Breast epithelium (tissue), 3 donors: ENCODE measurements at regions not wholly inside any gene's neighbourhood (a gene's known extent, or its start where the extent isn't known, plus 50 kb on each side); places are given as distances from the start of the nearest gene placed in this dataset.

Experiments
- POLR2A ChIP-seq: fragments of 450-650 bp; IDR thresholded peaks from one replicate; pipeline ENCODE4 v1.6.1; 2016; ENCODE audit warnings: antibody characterized with exemption, mild to moderate bottlenecking, moderate library complexity
- POLR2AphosphoS5 ChIP-seq, 3 donors: sonication (generic); formaldehyde crosslinking; IDR thresholded peaks; one replicate each; pipeline ENCODE4 v1.6.1; 2017; ENCODE audit warnings: antibody characterized with exemption in 3 of 3
- TF ChIP-seq, protein P1 (sequence below), 3 donors: fragments of 450-650 bp; IDR thresholded peaks; one replicate each; pipeline ENCODE4 v1.5.1; 2016 to 2017; ENCODE audit warnings: antibody characterized with exemption in 3 of 3, mild to moderate bottlenecking in 3 of 3, moderate library complexity in 3 of 3

DNA sequence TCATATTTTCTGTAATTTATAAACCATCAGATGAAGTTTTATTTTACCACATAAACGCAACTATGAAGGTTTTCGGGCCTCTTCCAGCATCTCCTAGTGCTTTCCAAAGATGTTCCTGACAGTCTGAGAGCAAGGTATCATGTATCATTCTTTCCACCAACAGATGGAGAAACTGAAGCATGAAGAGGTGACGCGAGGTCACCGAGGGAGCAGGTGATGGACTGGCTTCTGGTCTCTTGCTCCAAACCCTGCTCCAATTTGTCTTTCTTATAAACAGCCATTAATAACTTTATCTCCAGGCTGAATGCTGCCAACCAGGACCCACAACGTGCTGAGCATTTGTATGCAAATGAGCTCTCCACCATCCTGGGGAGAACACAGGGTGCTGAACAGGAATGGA lies 86.3 kb upstream of the MAML3 start:
- TF ChIP-seq, protein P1, sequence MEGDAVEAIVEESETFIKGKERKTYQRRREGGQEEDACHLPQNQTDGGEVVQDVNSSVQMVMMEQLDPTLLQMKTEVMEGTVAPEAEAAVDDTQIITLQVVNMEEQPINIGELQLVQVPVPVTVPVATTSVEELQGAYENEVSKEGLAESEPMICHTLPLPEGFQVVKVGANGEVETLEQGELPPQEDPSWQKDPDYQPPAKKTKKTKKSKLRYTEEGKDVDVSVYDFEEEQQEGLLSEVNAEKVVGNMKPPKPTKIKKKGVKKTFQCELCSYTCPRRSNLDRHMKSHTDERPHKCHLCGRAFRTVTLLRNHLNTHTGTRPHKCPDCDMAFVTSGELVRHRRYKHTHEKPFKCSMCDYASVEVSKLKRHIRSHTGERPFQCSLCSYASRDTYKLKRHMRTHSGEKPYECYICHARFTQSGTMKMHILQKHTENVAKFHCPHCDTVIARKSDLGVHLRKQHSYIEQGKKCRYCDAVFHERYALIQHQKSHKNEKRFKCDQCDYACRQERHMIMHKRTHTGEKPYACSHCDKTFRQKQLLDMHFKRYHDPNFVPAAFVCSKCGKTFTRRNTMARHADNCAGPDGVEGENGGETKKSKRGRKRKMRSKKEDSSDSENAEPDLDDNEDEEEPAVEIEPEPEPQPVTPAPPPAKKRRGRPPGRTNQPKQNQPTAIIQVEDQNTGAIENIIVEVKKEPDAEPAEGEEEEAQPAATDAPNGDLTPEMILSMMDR (IDR thresholded peaks at IDR 0.05) = no peak
- TF ChIP-seq POLR2AphosphoS5 (IDR thresholded peaks at IDR 0.05) = no peak
- TF ChIP-seq POLR2A = no peak
